ENCODE measurements at regions not wholly inside any gene's neighbourhood (a gene's known extent, or its start where the extent isn't known, plus 50 kb on each side); places are given as distances from the start of the nearest gene placed in this dataset.

- TF ChIP-seq CTCF (IDR thresholded peaks at IDR 0.05) (no peak), POLR2A (IDR thresholded peaks at IDR 0.05) (no peak)
These were observed 140.6 kb upstream of the GJE1 start for GRCh38 chr6:141992109-141992508.
